Upper lobe of left lung (tissue), 4 donors: ENCODE measurements at regions not wholly inside any gene's neighbourhood (a gene's known extent, or its start where the extent isn't known, plus 50 kb on each side); places are given as distances from the start of the nearest gene placed in this dataset.

Source experiments
- EP300 ChIP-seq, 4 donors: sonication (generic); formaldehyde crosslinking; IDR thresholded peaks; one replicate each; pipeline ENCODE4 v1.5.1; 2017; ENCODE audit warnings: antibody characterized with exemption in 4 of 4, control low read depth in 2 of 4
- POLR2A ChIP-seq, 4 donors: fragments of 450-650 bp; IDR thresholded peaks; one replicate each; pipeline ENCODE4 v1.5.1; 2016 to 2017; ENCODE audit warnings: antibody characterized with exemption in 4 of 4, mild to moderate bottlenecking in 2 of 4
- POLR2AphosphoS5 ChIP-seq, 2 donors: sonication (generic); formaldehyde crosslinking; IDR thresholded peaks; one replicate each; pipeline ENCODE4 v1.5.1; 2017; ENCODE audit warnings: antibody characterized with exemption in 2 of 2
- TF ChIP-seq, protein P1 (sequence below), 6 experiments: fragments of 450-650 bp in 4 of 6; fragments of 200-600 bp in 2 of 6; sonication (generic) in 2 of 6; IDR thresholded peaks; one replicate each; pipeline ENCODE4 v1.5.1; 2016 to 2019; ENCODE audit warnings: antibody characterized with exemption in 6 of 6

DNA sequence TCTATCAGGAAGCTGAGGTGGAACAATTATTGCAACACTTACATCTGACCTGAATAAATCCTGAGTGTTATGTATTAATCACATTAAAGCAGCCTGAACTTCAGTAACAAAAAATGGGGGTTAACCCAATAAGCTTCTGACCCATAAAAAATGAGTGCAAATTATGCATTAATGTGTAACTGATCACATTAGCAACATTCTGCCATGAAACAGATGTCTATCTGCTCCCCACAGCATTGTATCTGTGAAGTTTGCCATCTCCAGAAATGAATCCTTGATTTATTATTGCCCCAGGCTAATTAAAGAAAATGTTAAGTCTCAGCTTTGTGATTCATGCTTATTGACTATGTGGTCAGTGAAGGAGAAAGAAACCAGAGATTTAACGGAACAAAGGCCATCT, 304.9 kb downstream of the PCDH20 start:
- TF ChIP-seq POLR2A (IDR thresholded peaks at IDR 0.05) (no peak), POLR2AphosphoS5 (IDR thresholded peaks at IDR 0.05) (no peak), EP300 (IDR thresholded peaks at IDR 0.05) (no peak)
- TF ChIP-seq, protein P1, sequence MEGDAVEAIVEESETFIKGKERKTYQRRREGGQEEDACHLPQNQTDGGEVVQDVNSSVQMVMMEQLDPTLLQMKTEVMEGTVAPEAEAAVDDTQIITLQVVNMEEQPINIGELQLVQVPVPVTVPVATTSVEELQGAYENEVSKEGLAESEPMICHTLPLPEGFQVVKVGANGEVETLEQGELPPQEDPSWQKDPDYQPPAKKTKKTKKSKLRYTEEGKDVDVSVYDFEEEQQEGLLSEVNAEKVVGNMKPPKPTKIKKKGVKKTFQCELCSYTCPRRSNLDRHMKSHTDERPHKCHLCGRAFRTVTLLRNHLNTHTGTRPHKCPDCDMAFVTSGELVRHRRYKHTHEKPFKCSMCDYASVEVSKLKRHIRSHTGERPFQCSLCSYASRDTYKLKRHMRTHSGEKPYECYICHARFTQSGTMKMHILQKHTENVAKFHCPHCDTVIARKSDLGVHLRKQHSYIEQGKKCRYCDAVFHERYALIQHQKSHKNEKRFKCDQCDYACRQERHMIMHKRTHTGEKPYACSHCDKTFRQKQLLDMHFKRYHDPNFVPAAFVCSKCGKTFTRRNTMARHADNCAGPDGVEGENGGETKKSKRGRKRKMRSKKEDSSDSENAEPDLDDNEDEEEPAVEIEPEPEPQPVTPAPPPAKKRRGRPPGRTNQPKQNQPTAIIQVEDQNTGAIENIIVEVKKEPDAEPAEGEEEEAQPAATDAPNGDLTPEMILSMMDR (IDR thresholded peaks at IDR 0.05), result no peak
